Neural progenitor cell (in vitro differentiated cells): ENCODE measurements at regions not wholly inside any gene's neighbourhood (a gene's known extent, or its start where the extent isn't known, plus 50 kb on each side); places are given as distances from the start of the nearest gene placed in this dataset.

Experiments
- EZH2 ChIP-seq: fragments of 200-600 bp; sonication (generic); IDR thresholded peaks from 2 replicates; pipeline ENCODE4 v1.6.1; 2017; ENCODE audit warnings: antibody characterized with exemption, mild to moderate bottlenecking, moderate library complexity
- TF ChIP-seq, protein P1 (sequence below): fragments of 200-600 bp; sonication (generic); IDR thresholded peaks from 2 replicates; pipeline ENCODE4 v1.5.1; 2017; ENCODE audit warnings: antibody characterized with exemption, mild to moderate bottlenecking

- TF ChIP-seq, protein P1, sequence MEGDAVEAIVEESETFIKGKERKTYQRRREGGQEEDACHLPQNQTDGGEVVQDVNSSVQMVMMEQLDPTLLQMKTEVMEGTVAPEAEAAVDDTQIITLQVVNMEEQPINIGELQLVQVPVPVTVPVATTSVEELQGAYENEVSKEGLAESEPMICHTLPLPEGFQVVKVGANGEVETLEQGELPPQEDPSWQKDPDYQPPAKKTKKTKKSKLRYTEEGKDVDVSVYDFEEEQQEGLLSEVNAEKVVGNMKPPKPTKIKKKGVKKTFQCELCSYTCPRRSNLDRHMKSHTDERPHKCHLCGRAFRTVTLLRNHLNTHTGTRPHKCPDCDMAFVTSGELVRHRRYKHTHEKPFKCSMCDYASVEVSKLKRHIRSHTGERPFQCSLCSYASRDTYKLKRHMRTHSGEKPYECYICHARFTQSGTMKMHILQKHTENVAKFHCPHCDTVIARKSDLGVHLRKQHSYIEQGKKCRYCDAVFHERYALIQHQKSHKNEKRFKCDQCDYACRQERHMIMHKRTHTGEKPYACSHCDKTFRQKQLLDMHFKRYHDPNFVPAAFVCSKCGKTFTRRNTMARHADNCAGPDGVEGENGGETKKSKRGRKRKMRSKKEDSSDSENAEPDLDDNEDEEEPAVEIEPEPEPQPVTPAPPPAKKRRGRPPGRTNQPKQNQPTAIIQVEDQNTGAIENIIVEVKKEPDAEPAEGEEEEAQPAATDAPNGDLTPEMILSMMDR, result no peak
- TF ChIP-seq EZH2, result no peak
Measured at GRCh38 chr2:66301022-66301766, 133.7 kb upstream of the MEIS1 start.
